OCI-LY3 (cell line): ENCODE measurements at regions not wholly inside any gene's neighbourhood (a gene's known extent, or its start where the extent isn't known, plus 50 kb on each side); places are given as distances from the start of the nearest gene placed in this dataset.

ENCODE experiments used
- CTCF ChIP-seq: fragments of 200-600, 300-600 bp; sonication (generic); IDR thresholded peaks from 2 replicates; pipeline ENCODE4 v1.5.1; 2014; ENCODE audit warnings: antibody characterized with exemption, low read length, low read depth
- EZH2phosphoT487 ChIP-seq: fragments of 200-600 bp; shearing (Covaris generic); IDR thresholded peaks from 2 replicates; pipeline ENCODE4 v1.6.1; 2018; ENCODE audit warnings: antibody characterized with exemption, mixed run types, low read depth

DNA sequence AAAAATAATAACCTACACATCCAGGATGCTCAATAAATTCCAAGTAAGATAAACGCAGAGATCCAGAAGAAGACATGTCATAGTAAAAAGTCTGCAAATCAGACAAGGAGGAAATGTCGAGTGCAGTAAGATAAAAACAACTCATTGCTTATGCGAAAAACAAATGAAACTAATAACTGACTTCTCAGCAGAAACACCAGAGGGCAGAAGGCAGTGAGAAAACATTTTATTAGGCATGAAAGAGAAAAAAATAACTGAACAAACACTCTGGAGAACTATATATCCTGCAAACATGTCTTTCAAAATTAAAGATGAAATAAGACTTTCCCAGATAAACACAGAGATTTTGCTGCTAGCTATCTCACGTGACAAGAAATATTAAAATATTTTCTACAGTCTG, 201.3 kb upstream of the CTSO start:
- TF ChIP-seq CTCF (peak; percentile 30; the same call in 1 of the 2 replicates), EZH2phosphoT487 (no peak)
